ENCODE measurements at regions not wholly inside any gene's neighbourhood (a gene's known extent, or its start where the extent isn't known, plus 50 kb on each side); places are given as distances from the start of the nearest gene placed in this dataset.

- no peaks in the 10 kb centered on the region for H3K36me3 ChIP-seq (ENCODE audit: control insufficient read depth in 4 of 4, insufficient read depth in 3 of 4, low read depth in 1 of 4, low read length in 3 of 4)
- no peak overlapping the region for H3K4me3 ChIP-seq (ENCODE audit: low read depth in 1 of 3, low read length in 3 of 3)
- no peak overlapping the region for H3K27ac ChIP-seq (ENCODE audit: low read depth in 1 of 2, low read length in 2 of 2)
- no peak overlapping the region for H3K9ac ChIP-seq (ENCODE audit: low read depth in 1 of 2, low read length in 2 of 2)
- H3K27me3 ChIP-seq (ENCODE audit: control insufficient read depth in 4 of 4, insufficient read depth in 4 of 4, low read length in 3 of 4): no peaks in the 10 kb centered on the region
- no peak for DNase-seq (ENCODE audit: low spot score)
- H3K9me3 ChIP-seq (ENCODE audit: control insufficient read depth in 4 of 4, low read length in 3 of 4): no peaks in the 10 kb centered on the region
- no peaks in the 10 kb centered on the region for H3K4me1 ChIP-seq (ENCODE audit: control insufficient read depth in 4 of 4, insufficient read depth in 4 of 4, low read length in 3 of 4)
- TF ChIP-seq ATF3 (IDR thresholded peaks at IDR 0.05) (no peak), FOXA2 (IDR thresholded peaks at IDR 0.05) (no peak), GABPA (IDR thresholded peaks at IDR 0.05 in 1 of 2, conservative IDR thresholded peaks at IDR 0.05 in 1 of 2) (no peak), YY1 (IDR thresholded peaks at IDR 0.05) (no peak), HNF4A (conservative IDR thresholded peaks at IDR 0.05) (no peak), FOXA1 (IDR thresholded peaks at IDR 0.05) (no peak), EGR1 (IDR thresholded peaks at IDR 0.05; ENCODE audit: low read depth in 2 of 2) (no peak)
Measured at GRCh38 chr18:40917056-40917455, 1038.0 kb upstream of the PIK3C3 start.

- TF ChIP-seq ZBTB33 (IDR thresholded peaks at IDR 0.05): no peak
- no peak for TF ChIP-seq JUND (IDR thresholded peaks at IDR 0.05)
- no peak for TF ChIP-seq SP1 (IDR thresholded peaks at IDR 0.05)
- TF ChIP-seq YY1 (IDR thresholded peaks at IDR 0.05): no peak
- no peak for TF ChIP-seq ATF3 (IDR thresholded peaks at IDR 0.05)
- TF ChIP-seq FOXA2 (IDR thresholded peaks at IDR 0.05): no peak
- TF ChIP-seq REST (IDR thresholded peaks at IDR 0.05): no peak
- TF ChIP-seq HNF4G (IDR thresholded peaks at IDR 0.05): no peak
- Histone ChIP-seq H3K4me3 (ENCODE audit: low read depth in 1 of 3, low read length in 3 of 3) (no peak overlapping the region), H3K36me3 (ENCODE audit: control insufficient read depth in 4 of 4, insufficient read depth in 3 of 4, low read depth in 1 of 4, low read length in 3 of 4) (no peaks in the 10 kb centered on the region), H3K27ac (ENCODE audit: low read depth in 1 of 2, low read length in 2 of 2) (no peak overlapping the region), H3K9ac (ENCODE audit: low read depth in 1 of 2, low read length in 2 of 2) (no peak overlapping the region), H3K4me1 (ENCODE audit: control insufficient read depth in 4 of 4, insufficient read depth in 4 of 4, low read length in 3 of 4) (no peaks in the 10 kb centered on the region), H3K27me3 (ENCODE audit: control insufficient read depth in 4 of 4, insufficient read depth in 4 of 4, low read length in 3 of 4) (no peaks in the 10 kb centered on the region), H3K9me3 (ENCODE audit: control insufficient read depth in 4 of 4, low read length in 3 of 4) (no peaks in the 10 kb centered on the region)
- WGBS: 86% methylated on average over 4 of the region's 4 CpGs
- no peak for DNase-seq (ENCODE audit: low spot score)
Measured at GRCh38 chr18:40915724-40916123, 1039.3 kb upstream of the PIK3C3 start.

Data from liver (tissue), 7 donors.